Non-pigmented ciliary epithelial cell (primary cell): ENCODE measurements at regions not wholly inside any gene's neighbourhood (a gene's known extent, or its start where the extent isn't known, plus 50 kb on each side); places are given as distances from the start of the nearest gene placed in this dataset.
A peak's percentile ranks its signal among the peaks of the same experiment; 100 is the strongest.

ENCODE experiments used
- DNase-seq: peaks from one replicate; pipeline ENCODE4 v3.0.0-alpha.2; 2010; ENCODE audit warnings: low read depth

DNA sequence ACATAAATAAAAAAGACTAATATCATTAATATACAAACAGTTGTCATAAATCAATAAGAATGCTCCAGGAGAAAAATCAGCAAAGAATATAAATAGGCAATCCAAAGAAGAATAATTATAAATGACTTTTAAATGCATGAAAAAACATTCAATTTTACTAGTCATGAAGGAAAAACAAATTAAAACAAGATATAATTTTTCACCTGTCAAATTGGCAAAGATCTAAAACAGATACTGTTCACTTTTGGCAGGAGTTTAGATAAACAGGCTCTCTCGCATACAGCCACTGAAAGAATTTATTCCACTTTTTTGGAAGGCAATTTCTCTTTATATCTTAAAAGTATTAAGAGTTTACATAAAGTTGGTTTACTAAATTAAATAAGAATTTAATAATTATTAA is 176.8 kb upstream of the SETBP1 start:
- no peak for DNase-seq

DNA sequence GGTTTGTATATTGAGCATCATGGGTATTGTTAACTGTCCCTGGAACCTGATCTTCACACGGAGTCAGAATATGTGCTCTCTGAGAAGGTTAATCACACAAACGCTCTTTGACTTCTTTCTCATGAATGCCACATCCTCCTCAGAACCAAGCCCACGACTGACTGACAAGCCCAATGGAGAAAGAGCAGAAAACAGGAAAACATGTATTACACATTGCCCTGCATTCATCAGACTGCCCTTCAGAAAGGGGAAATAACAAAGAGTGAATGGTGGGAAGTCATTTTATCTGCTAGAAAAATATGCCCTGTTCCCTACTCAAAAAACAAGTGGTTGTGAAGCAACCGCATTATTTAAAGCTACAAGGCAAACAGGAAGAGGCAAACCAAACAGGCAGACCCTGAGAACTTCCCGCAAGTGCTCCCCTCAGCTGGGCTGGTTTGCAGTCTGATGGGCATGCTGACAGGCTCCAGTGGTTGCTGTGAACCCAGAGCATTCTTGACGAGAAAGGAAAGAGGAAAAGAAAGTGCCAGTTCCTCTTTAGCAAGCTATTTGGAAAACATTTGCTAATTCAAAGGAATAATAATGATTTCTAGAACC is 172.9 kb upstream of the SETBP1 start:
- DNase-seq: no peak

DNA sequence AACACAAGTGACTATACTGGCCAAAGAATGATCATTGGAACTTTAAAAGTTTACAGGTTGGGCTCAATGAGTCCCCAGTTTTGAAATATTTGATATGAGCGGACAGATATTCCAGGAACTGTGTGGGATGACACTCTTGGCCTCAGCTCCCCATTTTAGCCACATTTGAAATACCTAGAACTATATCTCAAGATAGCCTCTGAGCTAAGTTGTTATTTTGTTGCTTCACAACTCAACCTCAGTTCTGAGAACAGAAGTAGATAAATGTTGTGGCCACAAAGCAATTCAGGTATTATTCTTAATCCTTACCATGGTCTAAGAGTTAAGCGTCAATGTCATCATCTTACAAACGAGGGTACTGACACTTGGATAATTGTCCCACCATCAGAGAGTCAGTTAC is 172.2 kb upstream of the SETBP1 start:
- DNase-seq: no peak

DNA sequence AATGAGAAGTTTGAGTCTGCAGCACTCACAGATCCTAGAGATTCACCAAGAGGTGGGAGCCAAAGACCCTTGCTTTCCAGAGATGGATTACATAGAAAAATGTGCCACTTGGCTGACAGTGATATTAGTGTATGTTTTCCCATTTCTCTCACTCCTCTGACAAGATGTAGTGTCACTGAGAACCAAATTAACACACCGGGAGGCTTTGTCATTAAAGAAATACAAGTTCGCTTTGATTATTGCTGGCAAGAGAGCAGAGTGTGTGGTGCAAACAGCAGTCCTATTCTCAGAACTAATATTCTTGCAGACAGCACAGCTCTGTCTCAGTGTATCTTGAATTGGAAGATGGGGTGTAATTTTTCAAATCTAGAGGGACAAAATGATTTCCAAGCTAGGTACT is 171.6 kb upstream of the SETBP1 start:
- DNase-seq: no peak

DNA sequence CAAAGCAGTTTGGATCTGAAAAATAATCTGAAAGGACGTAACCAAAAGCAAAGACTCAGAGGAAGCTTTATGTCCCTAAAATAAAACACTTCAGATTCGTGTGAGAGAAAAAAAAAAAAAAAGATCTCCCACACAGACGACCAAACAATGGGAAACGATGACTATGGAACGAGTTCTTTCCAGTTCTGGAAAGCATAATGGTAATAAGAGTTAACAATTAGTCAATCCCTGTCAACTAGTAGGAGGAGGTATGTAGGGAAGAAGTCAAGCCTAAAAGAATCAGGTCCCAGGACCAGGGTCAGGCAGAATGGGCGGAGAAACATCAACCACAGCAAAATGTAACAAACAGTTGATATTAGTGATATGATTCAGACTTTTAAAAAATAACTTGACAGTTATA is 170.3 kb upstream of the SETBP1 start:
- no peak for DNase-seq

DNA sequence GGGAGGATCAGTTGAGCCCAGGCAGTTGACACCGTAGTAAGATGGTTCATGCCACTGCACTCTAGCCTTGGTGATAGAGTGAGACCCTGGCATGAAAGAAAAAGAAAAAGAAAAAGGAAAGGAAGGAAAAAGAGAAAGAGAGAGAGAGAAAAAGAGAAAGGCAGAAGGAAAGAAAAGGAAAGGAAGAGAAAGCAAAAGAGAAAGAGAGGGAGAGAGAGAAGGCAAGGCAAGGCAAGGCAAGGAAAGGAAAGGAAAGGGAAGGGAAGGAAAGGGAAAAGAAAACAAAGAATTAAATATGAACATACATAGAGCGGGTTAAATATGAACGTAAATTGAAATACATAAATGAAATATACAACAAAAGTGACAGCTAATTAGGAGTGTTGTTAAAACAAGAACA is 167.5 kb upstream of the SETBP1 start:
- DNase-seq: no peak

DNA sequence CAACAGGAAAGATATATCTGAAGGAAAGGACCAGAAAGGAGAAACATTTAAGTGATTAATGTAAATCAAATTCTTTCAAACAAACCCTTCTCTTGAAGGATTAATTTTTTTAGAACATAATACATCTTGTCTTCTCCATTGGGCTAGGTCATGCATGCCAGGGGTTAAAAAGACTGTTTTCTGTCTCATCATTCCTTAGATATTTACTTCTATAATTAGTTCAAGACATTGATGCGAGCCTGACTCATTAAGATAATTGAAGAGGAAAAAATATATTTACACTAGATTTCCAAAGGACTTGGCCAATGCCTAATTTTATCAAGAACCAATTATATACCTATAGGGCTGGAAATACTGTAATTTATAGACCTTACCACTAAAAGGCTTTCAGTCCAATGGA is 166.6 kb upstream of the SETBP1 start:
- no peak for DNase-seq

DNA sequence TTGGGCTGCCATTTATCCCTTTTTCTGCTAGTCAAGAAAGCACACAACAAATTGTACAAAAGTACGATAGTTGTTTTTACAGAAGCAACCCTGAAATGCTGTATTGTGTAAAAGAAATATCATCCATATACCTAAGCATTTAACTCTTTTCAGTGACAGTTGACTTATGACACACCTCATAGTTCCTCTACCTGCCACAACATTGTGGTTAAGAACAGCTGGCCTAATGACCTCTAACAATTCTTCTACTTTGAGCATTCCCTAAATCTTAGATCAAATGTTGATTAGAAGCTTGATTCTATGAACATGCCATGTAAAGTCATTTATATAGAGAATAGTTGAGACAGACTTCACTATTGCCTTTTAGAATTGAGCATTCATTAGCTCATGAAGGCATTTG is 165.9 kb upstream of the SETBP1 start:
- DNase-seq: no peak

DNA sequence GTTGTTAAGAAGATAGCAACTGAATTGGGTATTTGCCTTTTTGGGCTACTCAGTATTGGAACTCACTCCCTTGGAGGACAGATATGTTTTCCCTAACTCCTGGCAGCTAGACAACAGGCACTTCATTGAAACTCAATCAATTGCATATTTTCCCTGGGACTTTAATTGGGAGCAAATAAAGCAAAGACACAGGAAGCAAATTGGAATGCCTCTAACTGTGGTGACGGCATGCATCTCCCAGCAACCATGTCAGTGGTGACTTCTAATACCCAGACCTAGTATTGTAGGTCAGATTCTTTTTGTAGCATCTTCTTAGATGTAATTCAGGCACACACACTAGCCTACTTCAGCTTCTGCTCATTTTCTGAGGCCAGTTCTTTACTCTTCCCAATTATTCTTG is 164.2 kb upstream of the SETBP1 start:
- DNase-seq: no peak

DNA sequence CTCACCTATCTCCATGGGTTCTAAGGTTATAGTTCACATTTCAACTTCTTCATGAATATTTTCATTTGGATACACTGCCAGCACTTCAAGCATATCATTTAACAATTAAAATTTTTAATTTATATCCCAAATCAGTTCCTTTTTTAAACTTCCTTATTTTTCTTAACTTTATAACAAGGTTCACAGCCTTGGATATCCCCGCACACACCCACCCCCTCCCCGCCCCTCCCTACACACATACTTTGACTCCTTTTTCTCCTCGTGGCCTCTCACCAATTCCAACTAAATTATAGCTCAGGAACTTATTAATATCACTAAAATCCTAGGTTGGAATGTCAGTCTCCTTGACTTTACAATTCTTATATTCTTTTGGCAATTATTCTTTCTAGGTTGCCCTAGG is 163.6 kb upstream of the SETBP1 start:
- no peak for DNase-seq

DNA sequence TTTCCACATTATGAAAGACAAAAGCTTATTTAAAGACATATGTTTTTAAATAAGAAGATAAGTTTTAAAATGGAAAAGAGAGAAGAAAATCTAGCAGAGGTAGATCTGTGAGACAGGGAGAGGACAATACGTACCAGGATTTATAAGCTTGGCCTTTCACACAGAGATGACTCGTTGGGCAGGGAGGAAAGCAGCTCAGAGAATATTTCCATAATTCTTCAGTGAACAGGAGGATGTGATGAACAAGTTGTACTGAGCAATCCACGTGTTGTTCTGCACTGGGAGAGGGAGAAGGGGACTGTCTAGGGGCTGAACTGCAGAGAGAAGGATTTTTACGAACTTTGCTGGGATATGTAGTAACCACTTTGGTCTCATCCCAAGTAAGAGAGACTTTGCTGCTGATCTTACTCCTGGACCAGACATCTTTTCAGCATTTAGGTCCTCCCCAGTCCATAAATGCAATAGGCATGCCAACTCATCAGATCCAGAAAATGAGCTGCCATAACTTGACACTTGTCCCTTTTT is 162.5 kb upstream of the SETBP1 start:
- no peak for DNase-seq

DNA sequence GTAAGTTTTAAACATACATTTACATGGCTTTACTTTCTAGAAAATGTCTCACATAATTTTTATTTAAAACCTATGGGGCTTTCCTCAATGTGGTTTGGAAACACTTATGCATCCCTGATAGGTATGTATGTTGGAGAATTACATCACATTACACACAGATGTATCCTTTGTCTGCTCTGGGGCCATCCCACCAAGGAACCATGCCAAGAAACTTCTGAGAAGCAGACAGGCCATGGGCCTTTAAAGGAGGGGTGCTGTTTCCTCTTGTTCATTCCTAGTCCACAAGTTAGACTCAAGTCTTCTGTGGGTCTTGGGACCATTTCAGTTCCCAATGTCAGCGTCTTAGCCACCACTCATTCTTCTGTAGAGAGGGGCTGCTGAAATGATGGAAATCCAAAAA is 162.0 kb upstream of the SETBP1 start:
- no peak for DNase-seq

DNA sequence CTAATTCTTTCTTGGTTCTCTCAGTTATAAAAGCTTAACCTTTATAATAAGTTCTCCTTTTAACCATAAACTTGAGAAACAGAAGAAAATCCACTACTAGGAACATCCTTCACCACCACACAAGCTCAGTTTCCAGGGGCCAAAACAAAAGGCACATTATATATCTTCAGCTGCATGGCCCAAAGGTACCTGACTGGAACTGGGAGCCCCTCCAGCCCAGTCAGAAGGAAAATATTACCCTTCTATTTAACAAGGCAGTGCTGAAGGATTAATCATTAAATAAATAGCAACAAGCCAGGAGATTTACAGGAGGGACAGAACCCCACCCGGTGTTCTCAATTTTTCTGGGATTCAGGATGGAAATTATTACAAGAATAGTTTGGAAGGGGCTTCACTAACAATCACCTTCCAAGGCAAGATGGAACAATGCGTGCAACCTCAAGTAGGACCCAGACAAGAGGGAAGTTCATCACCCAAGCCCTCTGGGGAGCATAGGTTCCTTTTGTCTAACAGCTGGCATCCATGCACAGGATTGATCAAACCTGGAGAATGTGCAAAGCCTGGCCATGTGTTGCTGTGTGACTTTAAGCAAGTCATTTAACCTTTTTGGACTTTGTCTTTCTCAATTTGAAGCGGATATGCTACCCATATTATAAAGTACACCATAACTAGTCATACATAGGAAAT is 159.6 kb upstream of the SETBP1 start:
- no peak for DNase-seq

DNA sequence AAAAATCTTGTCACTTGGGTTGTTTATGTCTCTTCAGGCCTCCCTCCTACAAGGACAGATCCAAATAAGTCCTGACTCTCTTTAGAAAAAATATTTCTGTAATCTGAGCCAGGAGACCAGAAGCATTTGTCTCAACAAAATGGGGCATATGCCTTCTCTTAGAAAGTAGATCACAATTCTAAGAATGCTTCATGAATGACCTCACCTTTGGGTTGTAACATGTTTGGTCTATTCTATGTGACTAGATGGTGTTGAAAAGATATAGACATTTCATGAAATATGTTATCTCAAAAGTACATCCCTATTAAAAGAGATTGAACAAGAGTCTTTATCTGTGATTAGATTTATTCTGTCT is 159.0 kb upstream of the SETBP1 start:
- no peak for DNase-seq

DNA sequence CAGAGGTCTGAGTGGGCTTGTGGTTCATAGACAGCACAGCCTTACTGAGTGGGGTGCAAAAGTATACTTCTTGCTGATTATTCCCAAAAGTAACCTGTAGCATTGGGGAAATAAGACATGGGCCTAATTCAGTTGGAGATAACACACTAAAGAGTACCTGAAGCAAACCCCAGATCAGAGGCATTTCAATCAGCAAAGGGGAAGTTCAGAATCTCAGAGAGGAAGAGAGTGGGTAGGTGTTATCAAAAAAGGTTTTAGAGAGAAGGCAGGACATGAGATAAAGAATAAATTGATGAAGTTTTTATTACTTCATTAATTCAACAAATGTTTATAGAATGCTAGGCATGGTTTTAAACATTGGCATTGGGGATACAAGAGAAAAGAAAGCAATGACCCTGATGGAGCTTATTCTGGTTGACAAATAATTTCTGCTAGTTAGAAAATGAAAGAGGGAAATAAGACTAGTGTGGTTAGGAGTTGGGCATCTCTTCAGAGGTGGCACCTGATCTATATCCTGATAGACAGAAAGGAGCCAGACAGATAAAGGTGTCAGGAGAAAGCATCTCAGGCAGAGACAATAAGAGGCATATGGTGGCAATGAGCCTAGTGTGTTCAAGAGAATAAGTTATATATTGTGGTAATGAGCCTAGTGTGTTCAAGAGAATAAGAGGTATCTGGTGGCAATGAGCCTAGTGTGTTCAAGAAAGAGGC is 153.8 kb upstream of the SETBP1 start:
- DNase-seq: no peak

DNA sequence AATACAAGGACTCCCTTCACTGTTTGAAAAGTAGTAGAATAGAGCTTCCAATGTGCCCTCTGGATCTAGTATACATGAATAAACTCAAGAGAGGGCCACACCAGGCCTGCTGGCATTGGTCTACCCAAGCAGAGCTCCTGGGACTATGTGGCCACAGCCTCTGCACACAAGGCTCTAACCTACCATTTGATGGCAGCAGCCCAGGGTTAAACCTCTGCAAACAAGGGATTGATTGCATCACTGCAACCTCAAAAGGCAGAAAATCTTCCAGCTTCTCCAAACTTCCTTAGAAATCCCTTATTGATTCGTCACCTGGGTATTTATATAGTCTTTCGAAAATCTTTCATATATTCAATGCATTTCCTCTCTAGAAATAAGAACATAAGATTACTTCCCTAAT is 147.6 kb upstream of the SETBP1 start:
- no peak for DNase-seq

DNA sequence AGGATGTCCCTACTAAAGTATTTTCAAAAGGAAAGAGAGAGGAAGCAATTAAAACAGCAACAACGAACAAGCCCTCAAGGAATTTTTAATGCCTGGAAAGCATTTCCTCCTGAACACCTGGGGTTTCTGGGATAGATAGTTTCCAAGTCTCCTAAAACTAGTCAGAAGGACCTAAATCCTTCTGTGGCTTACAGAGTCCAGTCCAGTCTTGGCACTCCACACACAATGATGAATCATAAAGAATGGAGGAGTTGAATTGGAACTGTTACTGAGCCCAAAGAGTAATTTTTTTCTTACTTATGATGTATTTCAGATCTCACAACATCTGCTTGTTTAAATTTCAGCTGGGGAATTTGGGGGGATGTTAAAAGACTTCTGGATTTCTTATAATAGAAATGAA is 144.6 kb upstream of the SETBP1 start:
- DNase-seq: no peak

DNA sequence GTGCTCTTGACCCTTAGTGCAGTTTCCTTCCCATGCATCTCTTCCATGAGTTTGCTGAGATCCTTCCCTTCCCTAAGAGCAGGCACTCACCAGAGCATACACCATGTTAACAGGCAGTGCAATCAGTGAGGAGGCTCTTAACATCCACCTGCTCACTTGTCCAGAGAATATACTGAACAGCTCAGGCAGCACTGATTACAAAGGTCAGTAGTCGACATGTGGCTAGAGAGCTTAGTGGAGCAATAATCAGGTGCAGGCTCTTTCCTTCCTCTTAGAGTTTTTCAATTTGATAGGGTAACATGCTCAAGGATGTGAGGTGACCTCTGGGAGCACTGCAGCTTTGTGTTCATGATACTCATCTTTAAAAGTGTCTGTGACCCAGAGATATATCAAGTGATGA is 144.1 kb upstream of the SETBP1 start:
- DNase-seq: no peak

DNA sequence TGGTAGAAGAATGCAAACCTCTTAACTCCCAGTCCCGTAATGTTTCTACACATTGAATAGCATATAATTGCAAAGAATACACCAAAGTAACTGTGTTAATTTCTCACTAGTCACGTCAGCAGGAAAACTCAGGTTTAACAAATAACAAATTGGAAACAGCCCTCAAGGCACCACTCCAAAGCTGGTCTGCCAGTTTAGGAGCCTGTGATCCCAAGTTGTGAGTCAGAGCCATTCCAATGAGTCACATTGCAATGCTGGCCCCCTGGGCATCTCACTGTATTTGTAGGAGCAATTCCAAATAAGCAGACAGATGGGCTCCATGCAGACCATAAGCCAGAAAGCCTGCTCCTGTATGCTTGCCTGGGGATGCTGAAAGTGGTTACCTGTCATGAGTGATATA is 143.2 kb upstream of the SETBP1 start:
- peak; percentile 55 for DNase-seq

DNA sequence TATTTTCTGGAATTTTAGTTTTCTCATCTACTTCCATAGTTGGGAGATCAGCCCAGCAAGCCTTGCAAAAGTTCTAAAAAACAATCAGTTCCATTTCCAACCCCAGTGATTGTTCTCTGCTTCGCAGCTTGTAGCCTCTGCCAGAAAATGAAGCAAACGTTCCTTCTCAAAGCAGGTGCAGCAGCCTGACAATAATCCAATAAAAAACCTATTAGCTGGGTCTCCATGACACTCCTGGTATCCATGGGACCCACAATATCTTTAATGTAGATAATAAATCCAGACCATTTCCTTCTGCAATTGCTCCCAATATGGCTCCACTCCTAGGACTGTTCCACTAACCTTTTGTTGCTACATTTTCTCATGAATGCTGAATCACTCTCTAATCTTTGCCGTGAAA is 140.8 kb upstream of the SETBP1 start:
- no peak for DNase-seq

DNA sequence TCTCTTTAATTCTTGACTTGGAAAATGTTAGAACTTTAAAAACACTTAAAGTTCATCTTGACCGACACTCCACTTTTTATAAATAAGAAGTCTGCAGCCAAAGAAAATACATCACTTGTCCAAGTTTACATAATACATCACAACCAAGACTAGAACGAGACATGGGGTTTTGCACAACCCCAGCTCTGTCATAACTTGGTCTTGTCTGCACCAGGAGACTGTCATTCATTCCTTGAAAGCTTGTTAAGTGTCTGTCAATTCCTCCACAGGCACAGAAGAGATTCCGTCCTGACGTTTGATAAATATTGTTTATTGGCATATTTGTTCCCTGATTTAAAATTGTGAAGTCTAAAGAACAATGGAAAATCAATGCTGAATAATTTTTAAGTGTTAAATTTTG is 139.5 kb upstream of the SETBP1 start:
- no peak for DNase-seq

DNA sequence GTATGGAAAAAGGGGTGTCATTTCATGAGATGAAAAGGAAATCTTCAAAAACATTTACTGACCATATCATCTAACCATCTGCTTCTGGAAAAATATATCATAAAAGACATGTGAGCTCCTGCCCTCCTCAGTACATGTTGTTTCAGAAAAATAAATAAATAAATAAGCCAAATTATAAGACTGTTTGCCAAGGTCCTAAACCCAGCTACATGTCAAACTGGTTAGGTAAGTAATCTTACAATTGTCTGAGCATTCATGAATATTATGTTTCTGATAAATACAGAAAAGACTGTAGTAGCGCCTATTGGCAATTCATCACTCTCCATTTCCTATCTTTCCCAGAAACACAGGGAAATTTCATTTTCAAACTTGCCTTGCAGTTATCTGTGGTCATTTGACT is 138.9 kb upstream of the SETBP1 start:
- DNase-seq: no peak

DNA sequence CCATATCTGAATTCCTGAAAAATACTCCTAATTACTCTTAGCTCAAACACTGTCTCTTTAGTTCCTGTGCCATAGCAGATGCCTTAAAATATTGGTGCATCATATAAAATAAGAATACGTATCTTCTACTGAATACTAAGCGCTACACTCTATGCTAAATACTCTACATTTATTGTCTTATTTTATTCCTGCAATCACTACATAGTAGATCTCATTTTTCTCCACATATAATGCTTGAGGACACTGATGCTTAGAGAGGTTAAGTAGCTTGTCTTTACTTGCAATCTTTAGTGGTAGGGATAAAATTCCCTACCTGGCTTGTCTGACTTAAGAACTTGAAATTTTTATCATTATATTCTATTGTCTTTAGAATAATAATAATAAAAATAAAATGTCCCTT is 137.3 kb upstream of the SETBP1 start:
- DNase-seq: no peak
